NCI-H2171 (cell line): ENCODE measurements at regions not wholly inside any gene's neighbourhood (a gene's known extent, or its start where the extent isn't known, plus 50 kb on each side); places are given as distances from the start of the nearest gene placed in this dataset.
"Not testable (repeated sequence)": the region's sequence is repeated elsewhere in the genome, so short reads cannot be mapped to it uniquely, and the experiment has no call there.

Source experiments
- DNase-seq: peaks from one replicate; lab custom pipeline; 2025; lab: John Stamatoyannopoulos, UW

- no peak for DNase-seq
Measured at GRCh38 chr12:34406996-34407300, 384.7 kb downstream of the ALG10 start.

- DNase-seq, result no peak
Measured at GRCh38 chr12:34407813-34408212, 385.5 kb downstream of the ALG10 start.

- DNase-seq, result not testable (repeated sequence)
Measured at GRCh38 chr12:34431509-34431908, 409.2 kb downstream of the ALG10 start.
